ENCODE measurements at regions not wholly inside any gene's neighbourhood (a gene's known extent, or its start where the extent isn't known, plus 50 kb on each side); places are given as distances from the start of the nearest gene placed in this dataset.

GRCh38 chr4:138797646-138798045 lies 217.9 kb upstream of the NOCT start:
- no peak overlapping the region for H3K4me3 ChIP-seq (ENCODE audit: low read depth, low read length)
- TF ChIP-seq POLR2A (IDR thresholded peaks at IDR 0.05; ENCODE audit: extremely low read depth, insufficient read length) (no peak), MAX (IDR thresholded peaks at IDR 0.05; ENCODE audit: low read depth, low read length) (no peak), CTCF (IDR thresholded peaks at IDR 0.05; ENCODE audit: low read depth, low read length) (no peak), MYC (IDR thresholded peaks at IDR 0.05; ENCODE audit: low read depth, low read length) (no peak)

GRCh38 chr4:138796761-138797160 lies 218.8 kb upstream of the NOCT start:
- TF ChIP-seq MYC (IDR thresholded peaks at IDR 0.05; ENCODE audit: low read depth, low read length), result no peak
- TF ChIP-seq CTCF (IDR thresholded peaks at IDR 0.05; ENCODE audit: low read depth, low read length), result no peak
- no peak for TF ChIP-seq MAX (IDR thresholded peaks at IDR 0.05; ENCODE audit: low read depth, low read length)
- no peak for TF ChIP-seq POLR2A (IDR thresholded peaks at IDR 0.05; ENCODE audit: extremely low read depth, insufficient read length)
- no peak overlapping the region for H3K4me3 ChIP-seq (ENCODE audit: low read depth, low read length)
- no peak for DNase-seq (ENCODE audit: low read depth)

More at GRCh38 chr4:138797646-138798045, 217.9 kb upstream of the NOCT start:
- no peak for DNase-seq (ENCODE audit: low read depth)

- DNase-seq (ENCODE audit: low read depth), result no peak
- no peak overlapping the region for H3K4me3 ChIP-seq (ENCODE audit: low read depth, low read length)
- TF ChIP-seq POLR2A (IDR thresholded peaks at IDR 0.05; ENCODE audit: extremely low read depth, insufficient read length), result no peak
- TF ChIP-seq MYC (IDR thresholded peaks at IDR 0.05; ENCODE audit: low read depth, low read length), result no peak
- TF ChIP-seq MAX (IDR thresholded peaks at IDR 0.05; ENCODE audit: low read depth, low read length), result no peak
- no peak for TF ChIP-seq CTCF (IDR thresholded peaks at IDR 0.05; ENCODE audit: low read depth, low read length)
These were observed 224.8 kb upstream of the NOCT start for GRCh38 chr4:138790706-138791340.

GRCh38 chr4:138789796-138790195 lies 225.8 kb upstream of the NOCT start:
- H3K4me3 ChIP-seq (ENCODE audit: low read depth, low read length), result no peak overlapping the region
- TF ChIP-seq MYC (IDR thresholded peaks at IDR 0.05; ENCODE audit: low read depth, low read length) (no peak), MAX (IDR thresholded peaks at IDR 0.05; ENCODE audit: low read depth, low read length) (no peak), POLR2A (IDR thresholded peaks at IDR 0.05; ENCODE audit: extremely low read depth, insufficient read length) (no peak), CTCF (IDR thresholded peaks at IDR 0.05; ENCODE audit: low read depth, low read length) (no peak)
- no peak for DNase-seq (ENCODE audit: low read depth)

- TF ChIP-seq POLR2A (IDR thresholded peaks at IDR 0.05; ENCODE audit: extremely low read depth, insufficient read length), result no peak
- no peak for TF ChIP-seq MYC (IDR thresholded peaks at IDR 0.05; ENCODE audit: low read depth, low read length)
- no peak for TF ChIP-seq CTCF (IDR thresholded peaks at IDR 0.05; ENCODE audit: low read depth, low read length)
- no peak for TF ChIP-seq MAX (IDR thresholded peaks at IDR 0.05; ENCODE audit: low read depth, low read length)
These were observed 226.7 kb upstream of the NOCT start for GRCh38 chr4:138788857-138789256.

More at GRCh38 chr4:138788857-138789256, 226.7 kb upstream of the NOCT start:
- H3K4me3 ChIP-seq (ENCODE audit: low read depth, low read length), result no peak overlapping the region
- DNase-seq (ENCODE audit: low read depth), result no peak
